Skeletal muscle tissue (tissue), 3 donors: ENCODE measurements at regions not wholly inside any gene's neighbourhood (a gene's known extent, or its start where the extent isn't known, plus 50 kb on each side); places are given as distances from the start of the nearest gene placed in this dataset.

Experiments
- H3K27ac ChIP-seq: one replicate; pipeline ENCODE4 v1.7.0; 2013; ENCODE audit warnings: mild to moderate bottlenecking, low read depth, low read length, inconsistent platforms
- H3K27me3 ChIP-seq, 3 donors: one replicate each; pipeline ENCODE4 v1.7.0; 2013; ENCODE audit warnings: low read length in 3 of 3; ENCODE audit not compliant: control insufficient read depth in 3 of 3, insufficient read depth in 3 of 3
- H3K36me3 ChIP-seq, 3 donors: one replicate each; pipeline ENCODE4 v1.7.0; 2013; ENCODE audit warnings: low read length in 3 of 3; ENCODE audit not compliant: control insufficient read depth in 3 of 3, insufficient read depth in 3 of 3
- H3K4me1 ChIP-seq, 3 donors: one replicate each; pipeline ENCODE4 v1.7.0; 2013; ENCODE audit warnings: low read length in 3 of 3, mild to moderate bottlenecking in 3 of 3; ENCODE audit not compliant: control insufficient read depth in 3 of 3, insufficient read depth in 3 of 3
- H3K4me3 ChIP-seq, 3 donors: one replicate each; pipeline ENCODE4 v1.7.0; 2013; ENCODE audit warnings: low read length in 3 of 3
- H3K9ac ChIP-seq, 3 donors: one replicate each; pipeline ENCODE4 v1.7.0; 2013; ENCODE audit warnings: low read length in 3 of 3, mild to moderate bottlenecking in 3 of 3, moderate library complexity in 2 of 3, low read depth in 1 of 3
- H3K9me3 ChIP-seq, 3 donors: one replicate each; pipeline ENCODE4 v1.7.0; 2013; ENCODE audit warnings: low read length in 3 of 3; ENCODE audit not compliant: control insufficient read depth in 3 of 3
- donor health status: Osteomylitis.

- no peaks in the 10 kb centered on the region for H3K36me3 ChIP-seq
- H3K9ac ChIP-seq, result no peak overlapping the region
- no peak overlapping the region for H3K27ac ChIP-seq
- H3K4me3 ChIP-seq, result no peak overlapping the region
- H3K4me1 ChIP-seq, result no peaks in the 10 kb centered on the region
- no peaks in the 10 kb centered on the region for H3K9me3 ChIP-seq
- H3K27me3 ChIP-seq, result no peaks in the 10 kb centered on the region
Observed at GRCh38 chr18:40832362-40832761, 1122.7 kb upstream of the PIK3C3 start.

- no peaks in the 10 kb centered on the region for H3K4me1 ChIP-seq
- no peak overlapping the region for H3K4me3 ChIP-seq
- H3K27me3 ChIP-seq, result no peaks in the 10 kb centered on the region
- H3K9me3 ChIP-seq, result no peaks in the 10 kb centered on the region
- no peak overlapping the region for H3K27ac ChIP-seq
- H3K36me3 ChIP-seq, result no peaks in the 10 kb centered on the region
- H3K9ac ChIP-seq, result no peak overlapping the region
Observed at GRCh38 chr18:40824291-40824690, 1130.7 kb upstream of the PIK3C3 start.

GRCh38 chr18:40821596-40822243 is 1133.3 kb upstream of the PIK3C3 start:
- no peak overlapping the region for H3K4me3 ChIP-seq
- H3K9me3 ChIP-seq, result no peaks in the 10 kb centered on the region
- H3K4me1 ChIP-seq, result no peaks in the 10 kb centered on the region
- H3K27ac ChIP-seq, result no peak overlapping the region
- H3K36me3 ChIP-seq, result no peaks in the 10 kb centered on the region
- H3K9ac ChIP-seq, result no peak overlapping the region
- no peaks in the 10 kb centered on the region for H3K27me3 ChIP-seq

GRCh38 chr18:40812981-40813515 is 1142.0 kb upstream of the PIK3C3 start:
- no peaks in the 10 kb centered on the region for H3K4me1 ChIP-seq
- H3K36me3 ChIP-seq, result no peaks in the 10 kb centered on the region
- no peaks in the 10 kb centered on the region for H3K27me3 ChIP-seq

GRCh38 chr18:40810372-40810771 is 1144.7 kb upstream of the PIK3C3 start:
- no peak overlapping the region for H3K4me3 ChIP-seq
- H3K27ac ChIP-seq, result no peak overlapping the region
- no peak overlapping the region for H3K9ac ChIP-seq
- no peaks in the 10 kb centered on the region for H3K36me3 ChIP-seq
- H3K9me3 ChIP-seq, result no peaks in the 10 kb centered on the region
- no peaks in the 10 kb centered on the region for H3K4me1 ChIP-seq
- no peaks in the 10 kb centered on the region for H3K27me3 ChIP-seq

More at GRCh38 chr18:40812981-40813515, 1142.0 kb upstream of the PIK3C3 start:
- Histone ChIP-seq H3K4me3 (no peak overlapping the region), H3K27ac (no peak overlapping the region), H3K9ac (no peak overlapping the region), H3K9me3 (no peaks in the 10 kb centered on the region)

- H3K9ac ChIP-seq, result no peak overlapping the region
- no peaks in the 10 kb centered on the region for H3K36me3 ChIP-seq
- H3K27me3 ChIP-seq, result no peaks in the 10 kb centered on the region
- H3K4me3 ChIP-seq, result no peak overlapping the region
- H3K4me1 ChIP-seq, result no peaks in the 10 kb centered on the region
- no peaks in the 10 kb centered on the region for H3K9me3 ChIP-seq
- H3K27ac ChIP-seq, result no peak overlapping the region
Observed at GRCh38 chr18:40789286-40789685, 1165.7 kb upstream of the PIK3C3 start.

GRCh38 chr18:40782453-40783130 is 1172.4 kb upstream of the PIK3C3 start:
- no peaks in the 10 kb centered on the region for H3K9me3 ChIP-seq
- H3K27me3 ChIP-seq, result no peaks in the 10 kb centered on the region
- H3K36me3 ChIP-seq, result no peaks in the 10 kb centered on the region
- H3K9ac ChIP-seq, result no peak overlapping the region
- H3K27ac ChIP-seq, result no peak overlapping the region
- H3K4me1 ChIP-seq, result no peaks in the 10 kb centered on the region
- no peak overlapping the region for H3K4me3 ChIP-seq

- Histone ChIP-seq H3K27ac (no peak overlapping the region), H3K36me3 (no peaks in the 10 kb centered on the region), H3K27me3 (no peaks in the 10 kb centered on the region), H3K9me3 (no peaks in the 10 kb centered on the region), H3K4me3 (no peak overlapping the region), H3K4me1 (no peaks in the 10 kb centered on the region), H3K9ac (no peak overlapping the region)
Observed at GRCh38 chr18:40769786-40770185, 1185.2 kb upstream of the PIK3C3 start.

GRCh38 chr18:40760251-40760650 is 1194.8 kb upstream of the PIK3C3 start:
- Histone ChIP-seq H3K36me3 (no peaks in the 10 kb centered on the region), H3K9me3 (no peaks in the 10 kb centered on the region), H3K4me1 (no peaks in the 10 kb centered on the region), H3K4me3 (no peak overlapping the region), H3K27me3 (no peaks in the 10 kb centered on the region), H3K27ac (no peak overlapping the region), H3K9ac (no peak overlapping the region)

- no peak overlapping the region for H3K27ac ChIP-seq
Observed at GRCh38 chr18:40754477-40754876, 1200.6 kb upstream of the PIK3C3 start.

More at GRCh38 chr18:40754477-40754876, 1200.6 kb upstream of the PIK3C3 start:
- H3K36me3 ChIP-seq, result no peaks in the 10 kb centered on the region
- no peak overlapping the region for H3K4me3 ChIP-seq
- no peaks in the 10 kb centered on the region for H3K4me1 ChIP-seq
- H3K27me3 ChIP-seq, result no peaks in the 10 kb centered on the region
- no peak overlapping the region for H3K9ac ChIP-seq
- no peaks in the 10 kb centered on the region for H3K9me3 ChIP-seq
